GM19468 (cell line): ENCODE measurements at regions not wholly inside any gene's neighbourhood (a gene's known extent, or its start where the extent isn't known, plus 50 kb on each side); places are given as distances from the start of the nearest gene placed in this dataset.
"Not testable (repeated sequence)": the region's sequence is repeated elsewhere in the genome, so short reads cannot be mapped to it uniquely, and the experiment has no call there.

Experiments
- ATAC-seq: cut with Tn5 transposase; IDR thresholded peaks from one replicate; pipeline ENCODE4 v1.9.1; 2021; ENCODE audit warnings: mild to moderate bottlenecking, moderate library complexity, moderate number of reproducible peaks; ENCODE audit not compliant: unreplicated experiment; ENCODE audit errors: extremely low read depth

- ATAC-seq = no peak
Measured at GRCh38 chr4:156137679-156138473, 184.2 kb upstream of the CTSO start.

GRCh38 chr4:156132196-156132595 lies 178.5 kb upstream of the CTSO start:
- ATAC-seq = no peak

- no peak for ATAC-seq
Measured at GRCh38 chr4:156128616-156129015, 174.9 kb upstream of the CTSO start.

- ATAC-seq = no peak
Measured at GRCh38 chr4:156118507-156119220, 165.0 kb upstream of the CTSO start.

- ATAC-seq = no peak
Measured at GRCh38 chr4:156117743-156118142, 164.1 kb upstream of the CTSO start.

GRCh38 chr4:156116991-156117390 lies 163.3 kb upstream of the CTSO start:
- ATAC-seq = no peak

GRCh38 chr4:156113138-156113765 lies 159.6 kb upstream of the CTSO start:
- ATAC-seq = no peak

GRCh38 chr4:156111686-156112085 lies 158.0 kb upstream of the CTSO start:
- ATAC-seq = no peak

- ATAC-seq = no peak
Measured at GRCh38 chr4:156109943-156110900, 156.6 kb upstream of the CTSO start.

- not testable (repeated sequence) for ATAC-seq
Measured at GRCh38 chr4:156109087-156109486, 155.4 kb upstream of the CTSO start.

- ATAC-seq = no peak
Measured at GRCh38 chr4:156103311-156103710, 149.6 kb upstream of the CTSO start.

GRCh38 chr4:156102411-156102810 lies 148.7 kb upstream of the CTSO start:
- no peak for ATAC-seq

- ATAC-seq = no peak
Measured at GRCh38 chr4:156101571-156101970, 147.9 kb upstream of the CTSO start.

- ATAC-seq = no peak
Measured at GRCh38 chr4:156100651-156101050, 147.0 kb upstream of the CTSO start.

GRCh38 chr4:156098805-156099204 lies 145.1 kb upstream of the CTSO start:
- no peak for ATAC-seq

GRCh38 chr4:156085100-156085499 lies 131.4 kb upstream of the CTSO start:
- ATAC-seq = no peak

- no peak for ATAC-seq
Measured at GRCh38 chr4:156084373-156084772, 130.7 kb upstream of the CTSO start.

- no peak for ATAC-seq
Measured at GRCh38 chr4:156073976-156074375, 120.3 kb upstream of the CTSO start.

- ATAC-seq = no peak
Measured at GRCh38 chr4:156060661-156061060, 107.0 kb upstream of the CTSO start.

- ATAC-seq = no peak
Measured at GRCh38 chr4:156053174-156053573, 99.5 kb upstream of the CTSO start.
